C4-2B (cell line): ENCODE measurements at regions not wholly inside any gene's neighbourhood (a gene's known extent, or its start where the extent isn't known, plus 50 kb on each side); places are given as distances from the start of the nearest gene placed in this dataset.

Experiments used
- ZFX ChIP-seq: fragments of 450-650 bp; IDR thresholded peaks from 2 replicates; pipeline ENCODE4 v1.6.1; 2017
- TF ChIP-seq, protein P1 (sequence below): fragments of 450-650 bp; conservative IDR thresholded peaks from 2 replicates; pipeline ENCODE4 v1.5.1; 2017; ENCODE audit warnings: mild to moderate bottlenecking

DNA sequence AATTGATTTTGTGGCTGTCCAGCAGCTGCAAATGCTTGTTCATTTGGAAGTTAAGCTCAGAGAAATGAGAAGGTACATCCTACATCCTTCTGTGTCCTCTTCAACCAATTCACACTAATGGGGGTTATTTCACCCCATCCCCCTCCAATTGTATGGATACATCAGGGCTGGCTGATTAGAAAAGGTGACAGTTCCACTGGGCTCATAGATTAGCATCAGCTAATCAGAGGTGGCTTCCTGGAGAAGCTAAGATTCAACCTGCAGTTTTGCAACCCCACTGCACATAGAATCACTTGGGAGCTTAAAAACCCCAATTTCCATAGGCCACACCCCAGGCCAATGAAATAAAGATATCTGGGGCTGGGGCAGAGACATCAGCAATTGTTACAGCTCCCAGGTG lies 217.7 kb upstream of the TLE3 start:
- TF ChIP-seq, protein P1, sequence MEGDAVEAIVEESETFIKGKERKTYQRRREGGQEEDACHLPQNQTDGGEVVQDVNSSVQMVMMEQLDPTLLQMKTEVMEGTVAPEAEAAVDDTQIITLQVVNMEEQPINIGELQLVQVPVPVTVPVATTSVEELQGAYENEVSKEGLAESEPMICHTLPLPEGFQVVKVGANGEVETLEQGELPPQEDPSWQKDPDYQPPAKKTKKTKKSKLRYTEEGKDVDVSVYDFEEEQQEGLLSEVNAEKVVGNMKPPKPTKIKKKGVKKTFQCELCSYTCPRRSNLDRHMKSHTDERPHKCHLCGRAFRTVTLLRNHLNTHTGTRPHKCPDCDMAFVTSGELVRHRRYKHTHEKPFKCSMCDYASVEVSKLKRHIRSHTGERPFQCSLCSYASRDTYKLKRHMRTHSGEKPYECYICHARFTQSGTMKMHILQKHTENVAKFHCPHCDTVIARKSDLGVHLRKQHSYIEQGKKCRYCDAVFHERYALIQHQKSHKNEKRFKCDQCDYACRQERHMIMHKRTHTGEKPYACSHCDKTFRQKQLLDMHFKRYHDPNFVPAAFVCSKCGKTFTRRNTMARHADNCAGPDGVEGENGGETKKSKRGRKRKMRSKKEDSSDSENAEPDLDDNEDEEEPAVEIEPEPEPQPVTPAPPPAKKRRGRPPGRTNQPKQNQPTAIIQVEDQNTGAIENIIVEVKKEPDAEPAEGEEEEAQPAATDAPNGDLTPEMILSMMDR = no peak
- TF ChIP-seq ZFX = no peak
